Right lobe of liver (tissue), 4 donors: ENCODE measurements at regions not wholly inside any gene's neighbourhood (a gene's known extent, or its start where the extent isn't known, plus 50 kb on each side); places are given as distances from the start of the nearest gene placed in this dataset.

Experiments used
- POLR2A ChIP-seq: fragments of 450-650 bp; IDR thresholded peaks from one replicate; pipeline ENCODE4 v1.6.1; 2017; ENCODE audit warnings: antibody characterized with exemption, mild to moderate bottlenecking
- TF ChIP-seq, protein P1 (sequence below), 4 donors: fragments of 200-600 bp in 3 of 4; fragments of 450-650 bp in 1 of 4; IDR thresholded peaks; one replicate each; pipeline versions ENCODE4 v1.5.1 to v1.8.0; 2016 to 2022; ENCODE audit warnings: antibody characterized with exemption in 4 of 4, mild to moderate bottlenecking in 2 of 4
- donor health status: DM: no; HTN: no; CAD: no.
- donor health status: DM: no; HTN: no; CAD: no.
- donor health status: DM: no; HTN: yes; CAD: no.

DNA sequence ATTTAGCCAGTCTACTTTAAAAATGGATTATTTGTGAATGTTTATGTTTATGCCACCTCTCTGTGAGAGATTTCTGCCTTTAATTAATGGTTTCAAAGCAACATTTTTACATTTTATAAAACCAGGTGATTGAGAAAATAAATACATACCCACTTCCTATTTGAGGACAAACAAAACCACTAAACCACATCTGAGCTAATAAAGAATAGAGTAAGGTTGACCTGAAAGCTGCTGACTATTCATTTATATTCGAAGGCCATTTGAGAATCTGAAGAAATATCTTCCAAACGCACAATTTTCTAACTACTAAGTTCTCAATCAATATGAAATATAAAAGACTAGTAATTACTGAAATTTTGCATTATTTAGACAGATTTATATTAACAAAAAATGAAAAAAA, 705.1 kb downstream of the XPNPEP1 start:
- TF ChIP-seq, protein P1, sequence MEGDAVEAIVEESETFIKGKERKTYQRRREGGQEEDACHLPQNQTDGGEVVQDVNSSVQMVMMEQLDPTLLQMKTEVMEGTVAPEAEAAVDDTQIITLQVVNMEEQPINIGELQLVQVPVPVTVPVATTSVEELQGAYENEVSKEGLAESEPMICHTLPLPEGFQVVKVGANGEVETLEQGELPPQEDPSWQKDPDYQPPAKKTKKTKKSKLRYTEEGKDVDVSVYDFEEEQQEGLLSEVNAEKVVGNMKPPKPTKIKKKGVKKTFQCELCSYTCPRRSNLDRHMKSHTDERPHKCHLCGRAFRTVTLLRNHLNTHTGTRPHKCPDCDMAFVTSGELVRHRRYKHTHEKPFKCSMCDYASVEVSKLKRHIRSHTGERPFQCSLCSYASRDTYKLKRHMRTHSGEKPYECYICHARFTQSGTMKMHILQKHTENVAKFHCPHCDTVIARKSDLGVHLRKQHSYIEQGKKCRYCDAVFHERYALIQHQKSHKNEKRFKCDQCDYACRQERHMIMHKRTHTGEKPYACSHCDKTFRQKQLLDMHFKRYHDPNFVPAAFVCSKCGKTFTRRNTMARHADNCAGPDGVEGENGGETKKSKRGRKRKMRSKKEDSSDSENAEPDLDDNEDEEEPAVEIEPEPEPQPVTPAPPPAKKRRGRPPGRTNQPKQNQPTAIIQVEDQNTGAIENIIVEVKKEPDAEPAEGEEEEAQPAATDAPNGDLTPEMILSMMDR (IDR thresholded peaks at IDR 0.05) = no peak
- TF ChIP-seq POLR2A = no peak
